HG03354 (cell line): ENCODE measurements at regions not wholly inside any gene's neighbourhood (a gene's known extent, or its start where the extent isn't known, plus 50 kb on each side); places are given as distances from the start of the nearest gene placed in this dataset.
"Not testable (repeated sequence)": the region's sequence is repeated elsewhere in the genome, so short reads cannot be mapped to it uniquely, and the experiment has no call there.

ENCODE experiments used
- ATAC-seq: cut with Tn5 transposase; IDR thresholded peaks from one replicate; pipeline ENCODE4 v1.9.1; 2021; ENCODE audit warnings: mild to moderate bottlenecking; ENCODE audit not compliant: unreplicated experiment, poor library complexity, severe bottlenecking

DNA sequence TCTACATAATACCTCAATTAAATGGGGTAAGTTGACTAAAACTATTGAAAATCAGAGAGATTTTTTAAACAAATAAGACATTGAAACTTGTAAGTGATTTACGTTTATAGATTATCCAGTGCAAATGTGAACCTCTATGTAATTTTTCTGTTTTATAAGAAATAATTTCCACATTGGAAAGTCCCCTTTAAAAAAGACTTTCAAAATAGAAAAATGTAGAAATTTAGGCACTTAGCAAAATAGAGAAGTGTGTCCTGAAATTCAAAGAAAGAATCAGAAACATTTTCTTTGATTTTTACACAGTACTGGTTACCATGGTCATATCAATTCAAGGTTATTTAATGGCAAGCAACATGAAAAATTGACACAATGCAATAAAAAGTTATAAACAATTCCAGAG is 290.9 kb upstream of the GPR149 start:
- no peak for ATAC-seq

DNA sequence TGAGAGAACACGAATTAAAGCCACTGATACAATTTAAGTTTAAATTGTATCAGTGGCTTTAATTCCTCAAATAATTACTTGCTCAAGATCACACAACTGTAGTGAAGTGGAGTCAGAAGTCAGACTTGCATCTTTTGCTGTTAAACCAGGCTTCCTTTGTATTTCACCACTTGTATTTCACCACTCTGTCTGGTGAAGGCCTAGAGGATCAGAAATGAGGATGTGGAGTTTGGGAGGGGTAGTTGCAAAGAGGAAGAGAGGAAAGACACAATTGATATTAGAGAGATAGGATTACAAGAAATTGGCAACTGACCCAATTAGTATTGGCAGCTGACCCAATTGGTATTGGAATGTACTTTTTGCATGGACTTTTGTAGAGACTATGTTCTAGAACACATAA is 288.1 kb upstream of the GPR149 start:
- ATAC-seq, result no peak

DNA sequence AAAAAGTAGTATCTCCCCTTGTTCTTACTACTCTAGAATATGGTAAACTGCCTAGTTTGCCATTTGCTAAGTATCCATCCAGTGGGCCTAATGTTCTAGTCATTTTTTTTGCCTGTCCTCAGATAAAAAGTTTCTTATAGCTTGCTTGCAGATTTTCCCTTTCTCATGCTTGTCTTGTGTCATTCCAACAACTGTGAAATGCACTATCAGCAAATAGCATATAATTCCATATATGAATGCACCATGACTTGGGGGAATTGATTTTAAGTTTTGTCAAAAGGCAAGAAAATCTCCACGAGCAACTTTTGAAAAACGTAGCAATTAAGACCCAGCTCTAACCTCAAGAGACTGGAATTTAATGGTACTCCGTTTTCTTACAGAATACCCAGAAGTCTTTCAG is 286.2 kb upstream of the GPR149 start:
- no peak for ATAC-seq

DNA sequence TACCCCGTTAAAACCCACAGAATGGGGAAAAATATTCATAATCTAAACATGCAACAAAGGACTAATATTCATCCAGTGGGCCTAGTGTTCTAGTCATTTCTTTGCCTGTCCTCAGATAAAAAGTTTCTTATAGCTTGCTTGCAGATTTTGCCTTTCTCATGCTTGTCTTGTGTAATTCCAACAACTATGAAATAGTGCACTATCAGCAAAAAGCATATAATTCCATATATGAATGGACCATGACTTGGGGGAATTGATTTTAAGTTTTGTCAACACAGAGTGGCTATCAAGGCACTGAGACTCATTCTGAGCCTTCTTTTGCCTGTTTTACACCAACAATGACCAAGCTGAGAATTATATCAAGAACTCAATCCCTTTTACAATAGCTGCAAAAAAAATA is 278.6 kb upstream of the GPR149 start:
- ATAC-seq, result no peak

DNA sequence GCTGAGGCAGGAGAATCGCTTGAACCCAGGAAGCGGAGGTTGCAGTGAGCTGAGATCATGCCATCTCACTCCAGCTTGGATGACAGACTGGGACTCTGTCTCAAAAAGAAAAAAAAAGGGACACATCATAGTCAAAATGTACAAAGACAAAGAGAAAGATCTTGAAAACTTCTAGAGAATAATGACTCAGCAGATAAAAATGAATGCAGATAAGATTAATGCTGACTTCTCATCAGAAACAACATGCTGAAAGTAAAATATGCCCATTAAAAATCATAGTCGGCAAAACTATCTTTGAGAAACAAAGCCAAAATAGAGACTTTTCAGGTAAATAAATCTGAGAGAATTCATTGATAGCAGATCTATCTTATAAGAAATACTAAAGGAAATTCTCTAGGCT is 271.1 kb upstream of the GPR149 start:
- ATAC-seq, result no peak

DNA sequence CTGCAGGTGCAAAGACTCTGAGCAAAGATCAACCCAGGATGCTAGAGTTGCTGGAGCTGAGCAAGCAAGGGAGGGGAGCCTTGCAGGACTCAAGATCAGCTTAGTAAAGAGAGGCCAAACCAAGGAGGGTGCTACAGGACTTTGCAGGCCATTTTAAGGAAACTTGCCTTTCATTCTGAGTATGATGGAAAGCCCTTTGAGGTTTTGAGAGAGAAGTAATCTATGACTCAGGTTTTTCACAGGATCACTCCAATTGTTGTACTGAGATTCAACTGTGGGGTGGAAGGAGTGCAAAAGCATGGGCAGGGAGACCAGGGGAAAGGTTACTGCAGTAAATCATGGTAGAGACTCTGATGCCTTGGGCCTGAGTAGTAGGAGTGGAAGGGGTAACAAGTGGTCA is 260.4 kb upstream of the GPR149 start:
- ATAC-seq, result no peak

DNA sequence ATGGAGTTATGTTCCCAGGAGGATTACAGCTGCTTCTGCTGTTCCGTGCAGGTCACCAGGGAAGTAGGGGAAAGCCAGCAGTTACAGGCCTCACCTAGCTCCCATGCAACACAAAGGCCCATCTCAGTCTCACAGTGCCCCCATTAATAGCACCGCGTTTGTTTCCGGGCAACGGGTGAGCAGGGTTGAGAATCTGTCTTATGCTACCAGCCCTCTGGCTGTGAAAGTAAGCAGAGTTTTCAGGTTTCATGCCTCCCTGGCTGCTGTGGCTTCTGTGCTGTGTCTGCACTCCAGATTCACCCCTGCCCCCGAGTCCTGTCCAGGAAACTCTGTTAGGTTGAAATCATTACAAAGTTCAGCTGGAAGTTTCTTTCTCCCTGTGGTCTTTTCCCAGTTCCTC is 254.4 kb upstream of the GPR149 start:
- no peak for ATAC-seq

DNA sequence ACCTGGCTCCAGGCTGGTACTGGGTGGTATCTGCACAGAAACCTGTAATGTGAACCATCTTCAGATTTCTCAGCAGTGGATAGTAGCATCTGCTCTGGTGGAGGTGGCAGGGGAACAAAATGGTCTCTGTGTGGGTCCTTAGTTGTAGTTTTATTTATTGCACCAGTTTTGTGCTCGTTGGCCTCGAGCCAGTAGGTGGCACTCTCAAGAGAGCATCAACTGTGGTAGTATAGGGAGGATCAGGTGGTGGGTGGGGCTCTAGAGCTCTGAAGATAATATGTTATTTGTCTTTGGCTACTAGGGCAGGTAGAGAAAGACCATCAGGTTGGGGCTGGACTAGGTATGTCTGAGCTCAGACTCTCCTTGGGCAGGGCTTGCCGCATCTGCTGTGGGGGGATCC is 254.0 kb upstream of the GPR149 start:
- ATAC-seq, result no peak

DNA sequence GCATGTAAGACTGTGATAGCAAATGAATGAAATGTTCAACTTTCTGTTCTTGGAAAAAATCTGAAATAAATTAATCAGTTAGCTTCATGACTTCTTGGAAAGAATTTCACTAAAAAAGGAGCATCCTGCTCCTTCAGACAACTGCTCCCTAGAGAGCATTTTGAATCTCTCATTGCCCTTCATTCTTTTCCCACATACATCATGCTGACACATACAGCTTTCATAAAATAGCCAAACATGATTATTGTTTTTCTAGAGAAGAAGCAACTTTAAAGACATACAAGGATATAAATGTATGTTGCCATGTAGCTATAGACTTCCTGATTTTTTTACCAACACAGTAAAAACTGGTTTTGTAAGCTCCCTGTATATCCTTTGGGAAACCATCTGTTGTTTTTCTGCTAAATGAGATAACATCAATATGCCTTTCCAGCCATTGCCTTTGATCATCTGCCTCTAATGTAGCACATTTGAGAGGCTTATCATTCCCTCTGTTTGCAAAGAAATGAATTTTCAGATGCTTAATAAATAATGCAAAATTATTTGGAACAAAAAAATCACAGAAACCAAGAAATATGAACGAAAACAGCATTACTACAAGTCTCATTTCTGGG is 248.2 kb upstream of the GPR149 start:
- no peak for ATAC-seq

DNA sequence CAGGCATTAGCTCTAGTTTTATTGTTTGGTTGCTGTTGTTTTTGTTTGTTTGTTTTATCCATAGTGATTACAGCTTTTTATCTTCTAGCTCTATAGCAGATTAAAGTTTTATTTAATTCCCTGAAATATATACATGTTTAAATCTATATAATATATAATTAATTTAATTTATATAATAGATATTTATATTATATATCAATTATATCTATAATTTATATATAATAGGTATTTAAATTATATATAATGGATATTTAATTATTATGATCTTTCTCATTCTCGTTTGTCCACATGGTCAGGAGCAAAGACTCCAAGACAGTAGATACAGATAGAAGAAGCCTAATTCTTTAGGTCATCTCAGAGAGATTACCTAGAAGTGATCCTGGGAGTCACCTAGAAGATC is 238.8 kb upstream of the GPR149 start:
- no peak for ATAC-seq

DNA sequence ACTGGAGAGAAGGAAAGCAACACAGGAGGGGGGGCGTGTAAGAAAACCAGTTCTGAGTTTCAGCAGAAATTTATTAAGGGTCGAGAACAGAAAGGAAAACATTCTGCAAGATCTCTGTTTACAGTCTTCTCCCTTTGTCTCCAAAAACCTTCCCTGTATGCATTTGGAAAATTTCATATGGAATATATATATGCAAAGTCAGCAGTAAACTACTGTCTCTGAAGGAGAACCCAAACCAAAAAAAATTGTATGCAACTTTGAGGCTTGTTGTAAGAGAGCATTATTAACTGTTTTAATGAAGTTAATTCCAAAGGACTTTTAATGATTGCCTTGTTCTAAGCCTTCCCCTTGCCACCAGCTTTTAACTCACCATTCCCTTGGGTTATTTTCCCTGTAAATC is 238.2 kb upstream of the GPR149 start:
- no peak for ATAC-seq

DNA sequence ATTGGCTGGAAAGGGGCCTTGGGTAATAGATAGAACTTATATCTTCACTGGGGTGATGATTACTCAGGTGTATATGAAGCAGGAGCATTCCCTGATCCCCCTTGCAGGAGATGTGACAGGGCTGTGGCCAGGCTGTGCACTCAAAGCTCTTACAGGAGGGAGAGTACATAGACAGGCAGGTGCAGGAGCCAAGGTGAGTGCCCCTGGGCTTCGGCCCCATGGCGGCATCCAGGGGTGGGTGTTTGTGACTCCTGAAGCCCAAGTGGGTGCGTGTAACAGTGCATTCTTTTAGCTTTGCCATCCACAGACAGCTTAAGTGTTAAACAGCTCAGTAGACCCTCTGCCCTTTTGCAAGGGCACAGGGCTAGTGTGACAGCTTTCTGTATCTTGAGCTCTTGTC is 236.6 kb upstream of the GPR149 start:
- no peak for ATAC-seq

DNA sequence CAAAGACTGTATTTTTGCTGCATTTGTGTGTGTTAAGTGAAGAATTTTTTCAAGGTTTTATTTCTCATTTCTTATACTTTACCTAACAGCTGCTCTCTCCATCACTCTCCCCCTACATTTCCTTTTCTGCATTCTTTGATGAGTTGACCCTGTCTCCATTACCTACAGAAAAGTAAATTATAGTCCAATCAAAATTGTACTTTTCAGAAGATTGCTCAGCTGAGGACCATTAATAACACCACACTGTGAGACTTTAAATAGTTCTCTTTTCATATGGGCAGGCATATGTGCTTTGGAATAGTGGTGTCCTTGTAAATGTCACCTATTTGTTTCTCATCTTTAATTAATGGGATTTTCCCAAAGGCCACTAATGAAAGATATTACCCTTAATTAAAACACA is 234.7 kb upstream of the GPR149 start:
- no peak for ATAC-seq

DNA sequence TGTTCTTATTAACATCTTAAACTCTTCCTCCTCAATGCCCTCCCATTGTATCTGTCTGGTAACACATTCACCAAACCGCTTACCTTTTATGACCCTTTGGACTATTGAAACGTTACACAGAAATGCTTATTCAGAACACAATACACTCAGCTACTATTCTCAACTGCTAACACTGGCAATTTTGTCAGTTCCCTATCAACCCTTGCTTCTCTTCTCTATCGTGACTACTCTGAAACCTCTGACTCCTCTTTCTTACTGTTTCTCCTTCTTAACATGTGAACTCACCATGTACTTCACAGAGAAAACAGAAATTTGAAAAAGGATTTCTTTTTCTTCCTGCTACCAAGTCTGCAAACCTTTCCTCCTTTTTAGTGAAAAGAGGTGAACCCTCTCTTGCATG is 232.9 kb upstream of the GPR149 start:
- no peak for ATAC-seq

DNA sequence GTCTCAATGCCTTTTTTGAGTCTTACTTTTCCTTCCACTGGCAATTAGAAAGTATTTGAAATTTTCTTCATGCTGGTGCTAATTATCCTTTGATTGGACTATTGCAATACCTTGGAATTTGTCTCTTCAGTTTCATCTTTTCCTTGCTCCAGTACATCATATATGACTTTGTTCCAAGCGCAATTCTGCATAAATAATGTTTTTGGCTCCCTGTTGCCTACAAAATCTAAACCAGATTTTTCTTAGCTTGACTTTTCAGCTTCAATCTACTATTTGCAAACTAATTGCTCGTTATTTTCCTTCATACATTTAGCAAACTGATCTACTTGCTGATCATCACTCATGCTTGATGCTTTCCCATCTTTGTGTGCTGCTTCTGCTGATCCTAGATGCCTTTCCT is 230.8 kb upstream of the GPR149 start:
- no peak for ATAC-seq

DNA sequence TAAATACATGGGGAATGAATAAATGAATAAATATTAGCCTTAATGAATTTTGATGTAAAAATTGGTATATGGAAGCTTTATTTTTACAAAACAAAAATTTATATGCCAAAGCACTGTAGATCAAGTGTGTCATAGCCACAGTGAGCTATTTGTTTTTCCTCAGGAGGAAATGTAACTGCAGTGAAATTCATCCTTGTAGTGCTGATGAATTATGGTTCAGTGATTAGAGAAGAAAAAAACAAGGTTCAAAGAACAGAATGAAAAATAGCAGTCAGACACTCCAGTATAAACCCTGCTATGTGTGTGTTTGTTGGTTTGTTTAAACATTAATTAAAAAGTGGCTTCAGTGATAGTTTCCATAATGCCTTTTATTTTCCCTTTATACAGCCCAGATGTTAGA is 228.0 kb upstream of the GPR149 start:
- ATAC-seq, result no peak

DNA sequence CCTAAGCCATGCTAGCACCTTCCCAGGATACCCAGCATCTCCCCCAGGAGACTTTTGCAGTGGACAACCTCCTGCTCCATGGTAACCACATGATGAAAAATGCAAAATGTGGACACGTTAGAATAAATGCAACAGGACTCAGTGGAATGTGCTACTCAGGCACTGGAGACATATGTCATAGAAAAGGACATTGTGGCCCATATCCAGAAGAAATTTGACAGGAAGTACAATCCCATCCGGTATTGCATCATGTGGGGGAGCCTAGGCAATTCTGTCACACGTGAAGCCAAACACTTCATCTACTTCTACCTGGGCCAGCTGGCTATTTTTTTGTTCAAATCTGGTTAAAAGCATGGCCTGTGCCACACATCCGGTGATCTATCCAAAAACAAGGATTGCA is 227.2 kb upstream of the GPR149 start:
- ATAC-seq, result no peak

DNA sequence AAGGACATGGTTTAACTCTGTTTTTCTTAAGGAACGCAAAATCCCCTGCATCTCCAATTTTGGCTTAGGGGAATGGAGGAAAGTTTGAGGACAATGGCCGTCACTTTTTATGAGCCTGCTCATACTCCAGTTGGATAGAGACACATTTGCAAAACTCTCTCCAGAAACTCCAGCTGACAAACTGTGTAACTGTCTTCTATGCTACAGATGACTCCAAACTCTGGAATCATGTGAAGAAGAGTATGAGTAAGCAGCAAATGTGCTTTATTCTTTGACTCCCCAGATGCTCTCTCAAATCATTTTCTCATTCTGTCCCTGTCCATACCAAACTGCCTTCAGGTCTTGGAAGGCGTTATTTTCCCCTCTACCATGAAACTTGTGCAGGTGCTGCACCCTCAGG is 226.5 kb upstream of the GPR149 start:
- ATAC-seq, result no peak

DNA sequence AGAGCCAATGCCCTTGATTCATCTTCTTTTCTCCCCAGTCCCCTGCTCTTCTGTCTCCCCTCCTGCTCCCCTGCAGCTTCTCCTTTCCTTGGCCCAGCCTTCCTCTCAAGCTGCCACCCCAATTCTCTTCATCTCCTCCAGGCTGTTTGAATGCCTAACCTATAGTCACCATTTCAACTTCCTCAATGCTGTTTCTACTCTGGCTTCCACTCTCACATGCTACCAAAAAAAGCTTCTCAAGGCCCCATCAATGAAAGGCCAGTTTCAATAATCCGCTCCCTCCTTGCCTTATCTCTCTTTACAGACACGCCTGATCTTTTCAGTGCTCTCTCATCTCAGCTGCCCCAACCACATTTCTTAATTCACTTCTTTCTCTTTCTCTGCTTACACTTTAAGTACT is 212.2 kb upstream of the GPR149 start:
- no peak for ATAC-seq

DNA sequence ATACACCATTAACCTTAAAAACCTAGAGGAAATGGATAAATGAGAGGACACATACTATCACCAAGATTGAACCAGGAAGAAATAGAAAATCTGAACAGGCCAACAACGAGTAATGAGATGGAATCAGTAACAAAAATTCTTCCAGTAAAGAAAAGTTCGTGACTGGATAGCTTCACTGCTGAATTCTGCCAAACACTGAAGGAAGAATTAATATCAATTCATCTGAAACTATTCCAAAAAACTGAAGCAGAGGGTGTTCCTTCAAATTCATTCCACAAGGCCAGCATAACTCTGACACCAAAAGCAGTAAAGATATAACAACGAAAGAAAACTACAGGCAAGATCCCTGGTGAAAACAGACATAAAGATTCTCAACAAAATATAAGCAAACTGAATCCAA is 195.8 kb upstream of the GPR149 start:
- ATAC-seq, result no peak

DNA sequence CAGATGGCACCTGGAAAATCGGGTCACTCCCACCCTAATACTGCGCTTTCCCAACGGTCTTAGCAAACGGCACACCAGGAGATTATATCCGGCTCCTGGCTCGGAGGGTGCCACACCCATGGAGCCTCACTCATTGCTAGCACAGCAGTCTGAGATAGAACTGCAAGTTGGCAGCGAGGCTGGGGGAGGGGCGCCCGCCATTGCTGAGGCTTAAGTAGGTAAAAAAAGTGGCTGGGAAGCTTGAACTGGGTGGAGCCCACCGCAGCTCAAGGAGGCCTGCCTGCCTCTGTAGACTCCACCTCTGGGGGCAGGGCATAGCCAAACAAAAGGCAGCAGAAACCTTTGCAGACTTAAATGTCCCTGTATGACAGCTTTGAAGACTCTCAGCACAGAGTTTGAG is 189.6 kb upstream of the GPR149 start:
- not testable (repeated sequence) for ATAC-seq

DNA sequence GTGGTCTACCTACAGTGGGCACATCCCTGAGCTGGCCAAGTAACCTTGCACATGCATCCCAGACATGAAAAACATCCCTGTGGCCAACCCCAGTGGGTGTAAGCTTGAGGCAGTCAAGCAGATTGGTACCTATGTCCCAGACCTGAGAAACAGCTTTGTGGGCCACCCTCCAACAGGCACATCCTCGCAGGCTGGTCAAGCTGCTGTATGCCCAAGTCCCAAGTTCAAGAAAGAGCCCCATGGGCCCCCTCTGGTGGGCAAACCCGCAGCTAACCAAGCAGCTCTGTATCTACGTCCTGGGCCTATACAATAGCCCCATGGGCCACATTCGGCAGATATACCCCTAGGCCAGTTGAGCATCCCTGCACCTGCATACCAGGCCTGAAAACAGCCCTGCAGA is 186.3 kb upstream of the GPR149 start:
- ATAC-seq, result no peak

DNA sequence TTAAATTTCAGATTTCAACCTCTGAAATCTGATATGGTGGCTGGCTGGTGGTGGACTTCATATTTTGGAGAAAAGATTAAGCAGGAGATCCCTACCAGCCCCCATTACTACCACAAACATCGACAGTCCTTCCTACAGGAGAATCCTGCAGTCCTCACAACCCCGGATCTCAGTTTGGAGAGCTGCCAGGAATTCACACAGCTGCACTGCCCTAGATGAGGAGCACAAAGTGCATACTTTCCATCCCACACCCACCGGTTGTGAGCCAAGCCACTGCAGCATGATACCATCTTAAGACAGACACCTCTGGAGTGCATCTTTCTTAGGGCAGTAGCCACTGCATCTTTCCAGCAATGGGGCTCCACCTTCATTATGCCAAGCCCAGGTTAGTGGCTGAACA is 185.5 kb upstream of the GPR149 start:
- ATAC-seq, result no peak
